ENCODE measurements at regions not wholly inside any gene's neighbourhood (a gene's known extent, or its start where the extent isn't known, plus 50 kb on each side); places are given as distances from the start of the nearest gene placed in this dataset.
"Not testable (repeated sequence)": the region's sequence is repeated elsewhere in the genome, so short reads cannot be mapped to it uniquely, and the experiment has no call there.

GRCh38 chr14:21846902-21847301 is 173.3 kb upstream of the OR4E1 start:
- not testable (repeated sequence) for DNase-seq (ENCODE audit: low spot score)

GRCh38 chr14:21846227-21846885 is 172.7 kb upstream of the OR4E1 start:
- DNase-seq (ENCODE audit: low spot score), result no peak

GRCh38 chr14:21840765-21841164 is 167.1 kb upstream of the OR4E1 start:
- DNase-seq (ENCODE audit: low spot score), result no peak

GRCh38 chr14:21833836-21834235 is 160.2 kb upstream of the OR4E1 start:
- DNase-seq (ENCODE audit: low spot score), result no peak

- no peak for DNase-seq (ENCODE audit: low spot score)
These were observed 152.2 kb upstream of the OR4E1 start for GRCh38 chr14:21825845-21826244.

GRCh38 chr14:21825149-21825743 is 151.6 kb upstream of the OR4E1 start:
- DNase-seq (ENCODE audit: low spot score), result no peak

- no peak for DNase-seq (ENCODE audit: low spot score)
These were observed 148.5 kb upstream of the OR4E1 start for GRCh38 chr14:21822109-21822508.

GRCh38 chr14:21820631-21821030 is 147.0 kb upstream of the OR4E1 start:
- no peak for DNase-seq (ENCODE audit: low spot score)

- not testable (repeated sequence) for DNase-seq (ENCODE audit: low spot score)
These were observed 146.3 kb upstream of the OR4E1 start for GRCh38 chr14:21819891-21820290.

- DNase-seq (ENCODE audit: low spot score), result not testable (repeated sequence)
These were observed 143.4 kb upstream of the OR4E1 start for GRCh38 chr14:21817010-21817409.

GRCh38 chr14:21807975-21808374 is 134.4 kb upstream of the OR4E1 start:
- DNase-seq (ENCODE audit: low spot score), result no peak

- no peak for DNase-seq (ENCODE audit: low spot score)
These were observed 131.4 kb upstream of the OR4E1 start for GRCh38 chr14:21804981-21805380.

- DNase-seq (ENCODE audit: low spot score), result no peak
These were observed 128.8 kb upstream of the OR4E1 start for GRCh38 chr14:21802441-21802840.

- no peak for DNase-seq (ENCODE audit: low spot score)
These were observed 123.3 kb upstream of the OR4E1 start for GRCh38 chr14:21796916-21797315.

- DNase-seq (ENCODE audit: low spot score), result no peak
These were observed 121.8 kb upstream of the OR4E1 start for GRCh38 chr14:21795456-21795855.

GRCh38 chr14:21791749-21792148 is 118.1 kb upstream of the OR4E1 start:
- DNase-seq (ENCODE audit: low spot score), result no peak

- DNase-seq (ENCODE audit: low spot score), result not testable (repeated sequence)
These were observed 115.1 kb upstream of the OR4E1 start for GRCh38 chr14:21788687-21789086.

- DNase-seq (ENCODE audit: low spot score), result not testable (repeated sequence)
These were observed 113.6 kb upstream of the OR4E1 start for GRCh38 chr14:21787242-21787641.

GRCh38 chr14:21781543-21781942 is 107.9 kb upstream of the OR4E1 start:
- DNase-seq (ENCODE audit: low spot score), result no peak

GRCh38 chr14:21780429-21781084 is 106.9 kb upstream of the OR4E1 start:
- no peak for DNase-seq (ENCODE audit: low spot score)

GRCh38 chr14:21771671-21772070 is 98.1 kb upstream of the OR4E1 start:
- DNase-seq (ENCODE audit: low spot score), result no peak

- no peak for DNase-seq (ENCODE audit: low spot score)
These were observed 95.2 kb upstream of the OR4E1 start for GRCh38 chr14:21768875-21769257.
